GM18499 (cell line): ENCODE measurements at regions not wholly inside any gene's neighbourhood (a gene's known extent, or its start where the extent isn't known, plus 50 kb on each side); places are given as distances from the start of the nearest gene placed in this dataset.
"Not testable (repeated sequence)": the region's sequence is repeated elsewhere in the genome, so short reads cannot be mapped to it uniquely, and the experiment has no call there.

Source experiments
- ATAC-seq: cut with Tn5 transposase; IDR thresholded peaks from one replicate; pipeline ENCODE4 v1.9.1; 2021; ENCODE audit warnings: moderate number of reproducible peaks; ENCODE audit not compliant: insufficient read depth, unreplicated experiment

- ATAC-seq = no peak
Measured at GRCh38 chr2:175872721-175873120, 129.3 kb downstream of the LNPK start.

- ATAC-seq = no peak
Measured at GRCh38 chr2:175872005-175872348, 130.1 kb downstream of the LNPK start.

GRCh38 chr2:175871331-175872004 is 130.6 kb downstream of the LNPK start:
- ATAC-seq = no peak

GRCh38 chr2:175865716-175866115 is 136.4 kb downstream of the LNPK start:
- ATAC-seq = no peak

- no peak for ATAC-seq
Measured at GRCh38 chr2:175864137-175864850, 137.8 kb downstream of the LNPK start.

GRCh38 chr2:175861958-175862357 is 140.1 kb downstream of the LNPK start:
- ATAC-seq = no peak

- ATAC-seq = no peak
Measured at GRCh38 chr2:175855794-175856453, 146.1 kb downstream of the LNPK start.

GRCh38 chr2:175855236-175855635 is 146.8 kb downstream of the LNPK start:
- no peak for ATAC-seq

- no peak for ATAC-seq
Measured at GRCh38 chr2:175854665-175855064, 147.4 kb downstream of the LNPK start.

GRCh38 chr2:175854129-175854528 is 147.9 kb downstream of the LNPK start:
- no peak for ATAC-seq

- ATAC-seq = no peak
Measured at GRCh38 chr2:175853616-175853890, 148.5 kb downstream of the LNPK start.

GRCh38 chr2:175852879-175853615 is 149.0 kb downstream of the LNPK start:
- ATAC-seq = no peak

GRCh38 chr2:175847128-175847527 is 154.9 kb downstream of the LNPK start:
- ATAC-seq = no peak

- ATAC-seq = no peak
Measured at GRCh38 chr2:175844169-175844568, 157.9 kb downstream of the LNPK start.

- ATAC-seq = no peak
Measured at GRCh38 chr2:175843625-175844024, 158.4 kb downstream of the LNPK start.

GRCh38 chr2:175842996-175843395 is 159.1 kb downstream of the LNPK start:
- no peak for ATAC-seq

- not testable (repeated sequence) for ATAC-seq
Measured at GRCh38 chr2:175840765-175841164, 161.3 kb downstream of the LNPK start.

GRCh38 chr2:175840256-175840655 is 161.8 kb downstream of the LNPK start:
- no peak for ATAC-seq

- no peak for ATAC-seq
Measured at GRCh38 chr2:175838979-175839378, 163.1 kb downstream of the LNPK start.

- ATAC-seq = no peak
Measured at GRCh38 chr2:175837046-175837445, 165.0 kb downstream of the LNPK start.

GRCh38 chr2:175836361-175836760 is 165.7 kb downstream of the LNPK start:
- no peak for ATAC-seq
